ENCODE measurements at regions not wholly inside any gene's neighbourhood (a gene's known extent, or its start where the extent isn't known, plus 50 kb on each side); places are given as distances from the start of the nearest gene placed in this dataset.
"Not testable (repeated sequence)": the region's sequence is repeated elsewhere in the genome, so short reads cannot be mapped to it uniquely, and the experiment has no call there.

DNA sequence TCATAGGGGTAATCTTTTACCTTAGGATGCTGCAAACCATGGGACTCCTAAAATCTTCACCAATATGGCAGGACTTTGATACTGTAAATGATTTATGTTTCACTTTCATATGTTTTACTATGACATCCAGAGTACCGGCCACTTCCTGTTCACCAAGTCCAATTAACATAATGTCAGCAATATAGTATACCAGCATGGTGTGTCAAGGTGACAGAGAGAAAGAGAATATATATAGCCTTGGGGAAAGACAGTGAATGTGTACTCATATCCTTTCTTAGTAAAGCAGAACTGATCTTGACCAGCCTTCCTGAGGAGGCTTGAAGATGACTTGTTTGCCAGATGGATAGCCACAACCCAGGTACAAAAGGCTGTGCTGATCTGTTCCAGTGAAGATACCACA lies 127.9 kb downstream of the NRN1 start:
- DNase-seq = no peak

GRCh38 chr6:5876076-5876475 lies 130.6 kb downstream of the NRN1 start:
- no peak overlapping the region for H3K4me2 ChIP-seq (replicated peaks; ENCODE audit: extremely low read depth, low read length, poor library complexity, severe bottlenecking)
- H3K36me3 ChIP-seq (replicated peaks in 1 of 2; ENCODE audit: control insufficient read depth in 1 of 2, insufficient read depth in 2 of 2, low read length in 2 of 2) = no peaks in the 10 kb centered on the region
- intact Hi-C loops (cut with micrococcal nuclease) = no loop called here
- 87% methylated on average over 3 of the region's 4 CpGs for WGBS (ENCODE audit: insufficient coverage)
- H3K79me2 ChIP-seq (ENCODE audit: insufficient read depth, low read length) = no peaks in the 10 kb centered on the region
- peaks cover 0 to 3% of the 10 kb centered on the region in 2 donors for H3K9me3 ChIP-seq (replicated peaks in 1 of 2; ENCODE audit: control insufficient read depth in 1 of 2, insufficient read depth in 1 of 2, low read length in 2 of 2)
- Mint-ChIP-seq H3K4me1 (no peaks in the 10 kb centered on the region), H3K27me3 (ENCODE audit: low read depth in 3 of 3) (peaks cover 3 to 5% (median 3%) of the 10 kb centered on the region in 3 donors), H3K4me3 (no peak overlapping the region), H3K27ac (no peak overlapping the region), H3K9me3 (peaks cover 0 to 15% (median 5%) of the 10 kb centered on the region in 7 donors), H3K36me3 (no peaks in the 10 kb centered on the region)
- H3K4me1 ChIP-seq (ENCODE audit: control insufficient read depth in 1 of 2, insufficient read depth in 2 of 2, low read length in 2 of 2) = no peaks in the 10 kb centered on the region
- no peaks in the 10 kb centered on the region for H4K20me1 ChIP-seq (ENCODE audit: insufficient read depth, low read length)
- H3K9ac ChIP-seq (ENCODE audit: insufficient read depth, low read length, poor library complexity, severe bottlenecking) = no peak overlapping the region
- H3K4me3 ChIP-seq (replicated peaks in 1 of 3; ENCODE audit: low read depth in 2 of 3, low read length in 3 of 3) = no peak overlapping the region
- H3K27me3 ChIP-seq (ENCODE audit: control insufficient read depth in 2 of 2, insufficient read depth in 2 of 2, low read length in 2 of 2) = no peaks in the 10 kb centered on the region
- no peak overlapping the region for H2AFZ ChIP-seq (ENCODE audit: insufficient read depth, low read depth, low read length, poor library complexity, severe bottlenecking)
- H3K27ac ChIP-seq (ENCODE audit: low read depth in 1 of 2, low read length in 2 of 2) = no peak overlapping the region
- DNase-seq = no peak
- TF ChIP-seq, protein P1, sequence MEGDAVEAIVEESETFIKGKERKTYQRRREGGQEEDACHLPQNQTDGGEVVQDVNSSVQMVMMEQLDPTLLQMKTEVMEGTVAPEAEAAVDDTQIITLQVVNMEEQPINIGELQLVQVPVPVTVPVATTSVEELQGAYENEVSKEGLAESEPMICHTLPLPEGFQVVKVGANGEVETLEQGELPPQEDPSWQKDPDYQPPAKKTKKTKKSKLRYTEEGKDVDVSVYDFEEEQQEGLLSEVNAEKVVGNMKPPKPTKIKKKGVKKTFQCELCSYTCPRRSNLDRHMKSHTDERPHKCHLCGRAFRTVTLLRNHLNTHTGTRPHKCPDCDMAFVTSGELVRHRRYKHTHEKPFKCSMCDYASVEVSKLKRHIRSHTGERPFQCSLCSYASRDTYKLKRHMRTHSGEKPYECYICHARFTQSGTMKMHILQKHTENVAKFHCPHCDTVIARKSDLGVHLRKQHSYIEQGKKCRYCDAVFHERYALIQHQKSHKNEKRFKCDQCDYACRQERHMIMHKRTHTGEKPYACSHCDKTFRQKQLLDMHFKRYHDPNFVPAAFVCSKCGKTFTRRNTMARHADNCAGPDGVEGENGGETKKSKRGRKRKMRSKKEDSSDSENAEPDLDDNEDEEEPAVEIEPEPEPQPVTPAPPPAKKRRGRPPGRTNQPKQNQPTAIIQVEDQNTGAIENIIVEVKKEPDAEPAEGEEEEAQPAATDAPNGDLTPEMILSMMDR (IDR thresholded peaks at IDR 0.05) = no peak

More for the DNA sequence above, 127.9 kb downstream of the NRN1 start:
- no peaks in the 10 kb centered on the region for H3K4me1 ChIP-seq (ENCODE audit: control insufficient read depth in 1 of 2, insufficient read depth in 2 of 2, low read length in 2 of 2)
- H3K79me2 ChIP-seq (ENCODE audit: insufficient read depth, low read length) = no peaks in the 10 kb centered on the region
- H4K20me1 ChIP-seq (ENCODE audit: insufficient read depth, low read length) = no peaks in the 10 kb centered on the region
- no peaks in the 10 kb centered on the region for H3K36me3 Mint-ChIP-seq
- peaks cover 0 to 6% (median 2%) of the 10 kb centered on the region in 7 donors for H3K9me3 Mint-ChIP-seq
- TF ChIP-seq, protein P1 (IDR thresholded peaks at IDR 0.05) = no peak
- no peak overlapping the region for H3K9ac ChIP-seq (ENCODE audit: insufficient read depth, low read length, poor library complexity, severe bottlenecking)
- H2AFZ ChIP-seq (ENCODE audit: insufficient read depth, low read depth, low read length, poor library complexity, severe bottlenecking) = no peak overlapping the region
- no peak overlapping the region for H3K27ac Mint-ChIP-seq
- WGBS (ENCODE audit: insufficient coverage) = no CpG with 5 or more reads among the region's 1 CpG
- H3K4me1 Mint-ChIP-seq = no peaks in the 10 kb centered on the region
- H3K4me3 Mint-ChIP-seq = no peak overlapping the region
- H3K9me3 ChIP-seq (replicated peaks in 1 of 2; ENCODE audit: control insufficient read depth in 1 of 2, insufficient read depth in 1 of 2, low read length in 2 of 2) = no peaks in the 10 kb centered on the region
- no peak overlapping the region for H3K4me3 ChIP-seq (replicated peaks in 1 of 3; ENCODE audit: low read depth in 2 of 3, low read length in 3 of 3)
- intact Hi-C loops (cut with micrococcal nuclease) = no loop called here
- peaks cover 3 to 13% (median 5%) of the 10 kb centered on the region in 3 donors for H3K27me3 Mint-ChIP-seq (ENCODE audit: low read depth in 3 of 3)
- H3K36me3 ChIP-seq (replicated peaks in 1 of 2; ENCODE audit: control insufficient read depth in 1 of 2, insufficient read depth in 2 of 2, low read length in 2 of 2) = no peaks in the 10 kb centered on the region
- no peak overlapping the region for H3K4me2 ChIP-seq (replicated peaks; ENCODE audit: extremely low read depth, low read length, poor library complexity, severe bottlenecking)
- H3K27ac ChIP-seq (ENCODE audit: low read depth in 1 of 2, low read length in 2 of 2) = no peak overlapping the region
- H3K27me3 ChIP-seq (ENCODE audit: control insufficient read depth in 2 of 2, insufficient read depth in 2 of 2, low read length in 2 of 2) = no peaks in the 10 kb centered on the region

GRCh38 chr6:5873976-5874375 lies 132.7 kb downstream of the NRN1 start:
- H3K27ac Mint-ChIP-seq; H3K4me1 ChIP-seq (ENCODE audit: control insufficient read depth in 1 of 2, insufficient read depth in 2 of 2, low read length in 2 of 2); H3K9ac ChIP-seq (ENCODE audit: insufficient read depth, low read length, poor library complexity, severe bottlenecking); intact Hi-C loops (cut with micrococcal nuclease); H3K4me1 Mint-ChIP-seq; H3K27me3 ChIP-seq (ENCODE audit: control insufficient read depth in 2 of 2, insufficient read depth in 2 of 2, low read length in 2 of 2); H3K4me2 ChIP-seq (replicated peaks; ENCODE audit: extremely low read depth, low read length, poor library complexity, severe bottlenecking); H3K36me3 Mint-ChIP-seq; H4K20me1 ChIP-seq (ENCODE audit: insufficient read depth, low read length); H3K4me3 ChIP-seq (replicated peaks in 1 of 3; ENCODE audit: low read depth in 2 of 3, low read length in 3 of 3); H3K79me2 ChIP-seq (ENCODE audit: insufficient read depth, low read length); DNase-seq; H3K36me3 ChIP-seq (replicated peaks in 1 of 2; ENCODE audit: control insufficient read depth in 1 of 2, insufficient read depth in 2 of 2, low read length in 2 of 2); H2AFZ ChIP-seq (ENCODE audit: insufficient read depth, low read depth, low read length, poor library complexity, severe bottlenecking); H3K4me3 Mint-ChIP-seq; H3K27me3 Mint-ChIP-seq (ENCODE audit: low read depth in 3 of 3); H3K27ac ChIP-seq (ENCODE audit: low read depth in 1 of 2, low read length in 2 of 2): not testable (repeated sequence)
- H3K9me3 Mint-ChIP-seq = peaks cover 0 to 22% (median 5%) of the 10 kb centered on the region in 7 donors
- H3K9me3 ChIP-seq (replicated peaks in 1 of 2; ENCODE audit: control insufficient read depth in 1 of 2, insufficient read depth in 1 of 2, low read length in 2 of 2) = peaks cover 0 to 11% of the 10 kb centered on the region in 2 donors

Data from CD14-positive monocyte (primary cell).